Esophagus muscularis mucosa (tissue), 3 donors: ENCODE measurements at regions not wholly inside any gene's neighbourhood (a gene's known extent, or its start where the extent isn't known, plus 50 kb on each side); places are given as distances from the start of the nearest gene placed in this dataset.

Experiments used
- CTCF ChIP-seq, 3 experiments: fragments of 200-600 bp in 2 of 3; fragments of 450-650 bp in 1 of 3; sonication (generic) in 2 of 3; IDR thresholded peaks; one replicate each; pipeline ENCODE4 v1.5.1; 2017 to 2019; ENCODE audit warnings: antibody characterized with exemption in 3 of 3, mild to moderate bottlenecking in 2 of 3, moderate library complexity in 1 of 3
- EP300 ChIP-seq: sonication (generic); formaldehyde crosslinking; IDR thresholded peaks from one replicate; pipeline ENCODE4 v1.6.1; 2017; ENCODE audit warnings: antibody characterized with exemption

- no peak for TF ChIP-seq CTCF (IDR thresholded peaks at IDR 0.05)
- TF ChIP-seq EP300: no peak
Measured at GRCh38 chr9:99544526-99544925, 277.2 kb upstream of the NR4A3 start.
